GM18907 (cell line): ENCODE measurements at regions not wholly inside any gene's neighbourhood (a gene's known extent, or its start where the extent isn't known, plus 50 kb on each side); places are given as distances from the start of the nearest gene placed in this dataset.

Experiments used
- ATAC-seq: cut with Tn5 transposase; IDR thresholded peaks from one replicate; pipeline ENCODE4 v1.9.1; 2021; ENCODE audit warnings: mild to moderate bottlenecking, moderate library complexity; ENCODE audit not compliant: unreplicated experiment

DNA sequence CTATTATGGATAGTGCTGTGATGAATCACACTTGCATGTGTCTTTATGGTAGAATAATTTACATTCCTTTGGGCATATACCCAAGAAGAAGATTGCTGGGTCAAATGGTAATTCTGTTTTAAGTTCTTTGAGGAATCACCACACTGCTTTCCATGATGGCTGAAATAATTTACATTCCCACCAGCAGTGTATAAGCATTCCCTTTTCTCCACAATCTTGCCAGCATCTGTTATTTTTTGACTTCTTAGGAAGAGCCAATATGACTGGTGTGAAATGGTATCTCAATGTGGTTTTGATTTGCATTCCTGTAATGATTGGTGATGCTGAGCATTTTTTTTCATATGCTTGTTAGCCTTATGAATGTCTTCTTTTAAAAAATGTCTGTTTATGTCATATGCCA is 1120.2 kb downstream of the ARAP2 start:
- ATAC-seq, result no peak

GRCh38 chr4:35125995-35126712 is 1118.2 kb downstream of the ARAP2 start:
- no peak for ATAC-seq

DNA sequence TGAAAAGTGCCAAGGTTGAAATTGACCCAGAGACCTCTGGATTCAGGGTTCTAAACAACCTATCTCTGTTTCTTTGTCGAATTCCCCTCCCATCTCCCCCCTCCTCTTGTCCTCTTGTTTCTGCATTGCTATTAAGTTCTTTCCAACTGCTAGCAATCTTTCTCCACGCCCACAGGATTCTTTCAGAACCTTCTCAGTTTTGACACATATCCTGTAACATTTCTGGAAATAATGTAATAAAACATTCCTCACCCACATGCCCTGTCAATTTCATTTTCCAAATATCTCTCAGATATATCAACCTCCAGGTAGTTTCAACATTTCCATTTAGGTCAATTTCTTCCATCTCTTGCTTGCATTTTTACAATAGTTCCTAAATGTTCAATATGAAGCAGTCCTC is 1105.9 kb downstream of the ARAP2 start:
- ATAC-seq, result no peak

DNA sequence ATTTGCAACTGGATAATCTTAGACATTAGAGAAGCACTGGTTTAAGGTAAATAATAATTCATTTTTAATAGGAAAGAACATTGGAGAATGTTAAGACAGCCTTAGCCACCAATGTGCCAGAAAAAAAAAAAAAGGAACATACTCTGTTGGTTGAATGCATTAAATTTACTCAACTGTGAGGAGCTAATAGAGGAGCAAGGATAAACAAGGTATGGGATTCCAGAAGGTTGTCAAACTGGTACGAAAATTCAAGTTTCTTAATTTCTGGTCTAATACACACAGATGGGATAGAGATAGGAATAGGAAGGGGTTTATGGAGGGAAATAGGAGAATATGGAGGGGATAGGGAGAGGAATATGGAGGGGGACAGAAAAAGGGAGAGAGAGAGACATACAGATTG is 1096.6 kb downstream of the ARAP2 start:
- no peak for ATAC-seq

DNA sequence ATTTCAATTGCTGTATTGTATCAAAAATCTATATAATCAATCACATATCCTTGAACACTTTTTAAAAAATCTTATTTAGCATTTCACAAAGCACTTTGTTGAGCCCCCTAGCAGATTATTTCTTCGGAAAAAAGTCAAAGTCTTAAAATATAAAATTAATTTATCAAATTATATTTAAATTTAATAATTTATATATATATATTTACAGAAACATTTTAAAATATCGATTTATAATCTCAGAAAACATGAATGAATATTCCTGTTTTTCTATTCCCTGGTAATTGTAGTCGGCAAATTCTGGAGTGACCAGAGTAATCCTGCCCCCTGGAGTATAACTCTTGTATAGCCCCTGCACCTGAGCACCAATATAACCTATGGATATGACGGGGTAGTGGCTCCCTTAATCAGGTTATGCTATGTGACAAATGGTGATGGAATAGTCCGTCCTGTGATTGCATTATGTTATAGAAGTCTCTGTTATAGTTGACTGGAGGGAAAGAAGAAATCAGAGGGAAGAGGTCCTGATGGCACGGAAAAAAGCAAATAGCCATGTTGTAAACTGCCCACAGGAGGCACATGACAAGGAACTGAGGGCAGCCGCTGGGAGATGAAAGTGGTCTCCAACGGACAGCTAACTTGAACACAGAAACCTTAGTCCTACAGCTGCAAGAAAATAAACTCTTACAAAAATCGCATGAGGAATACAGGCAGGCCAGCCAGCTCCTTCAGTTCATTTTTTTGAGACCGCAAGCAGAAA is 1092.3 kb downstream of the ARAP2 start:
- no peak for ATAC-seq

DNA sequence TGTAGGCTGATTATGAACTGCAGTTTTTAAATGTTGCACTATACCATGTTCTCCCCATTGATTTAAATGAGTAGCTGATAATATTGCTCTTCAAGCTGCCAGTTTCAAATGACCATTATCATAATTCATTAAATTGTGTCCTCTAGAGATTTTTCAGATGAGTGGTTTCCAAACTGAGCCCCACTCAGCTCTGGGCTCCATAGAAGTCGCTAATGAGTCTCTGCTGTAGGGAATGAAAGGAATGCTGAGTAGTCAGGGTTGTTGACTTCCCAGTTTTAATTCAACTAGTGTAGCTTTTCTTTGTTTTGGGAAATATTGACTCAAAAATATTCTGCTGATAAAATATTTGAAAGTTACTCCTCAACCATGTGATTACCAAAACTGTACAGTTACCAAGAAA is 1081.1 kb downstream of the ARAP2 start:
- ATAC-seq, result no peak

DNA sequence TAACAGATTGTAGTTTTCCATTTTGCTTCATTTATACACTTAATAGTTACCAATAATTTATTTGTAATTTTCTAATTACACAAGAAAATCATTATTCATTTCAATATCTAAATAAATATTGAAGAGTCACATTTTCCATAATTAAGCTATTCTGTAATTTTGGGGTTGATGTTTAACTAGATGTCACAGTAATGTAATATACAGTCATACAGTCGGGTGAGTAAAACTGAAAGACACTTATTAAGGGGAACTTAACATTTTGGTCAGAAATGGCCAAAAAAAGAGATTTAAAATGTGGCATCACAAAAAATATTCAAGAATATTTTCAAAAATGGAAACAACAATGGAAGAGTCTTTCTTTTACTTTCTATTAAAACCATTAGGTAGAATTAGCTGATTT is 1080.3 kb downstream of the ARAP2 start:
- no peak for ATAC-seq

DNA sequence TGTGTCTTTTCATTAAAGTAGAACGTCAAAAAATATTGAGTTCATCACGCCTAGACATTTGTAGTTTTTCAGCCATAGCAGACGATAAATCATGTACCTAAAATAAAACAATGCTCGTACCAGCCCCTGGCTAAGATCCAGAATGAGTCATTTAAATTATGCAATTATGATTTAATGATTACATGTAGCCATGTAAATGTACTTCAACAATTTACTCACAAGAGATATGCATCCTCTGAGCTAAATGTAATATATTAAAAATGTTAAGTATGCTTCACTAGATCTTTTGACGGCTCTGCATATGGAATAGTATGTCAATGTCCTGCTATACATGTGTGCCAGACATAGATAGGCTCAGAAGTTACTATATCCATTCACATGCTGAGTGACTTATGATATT is 1077.8 kb downstream of the ARAP2 start:
- no peak for ATAC-seq

DNA sequence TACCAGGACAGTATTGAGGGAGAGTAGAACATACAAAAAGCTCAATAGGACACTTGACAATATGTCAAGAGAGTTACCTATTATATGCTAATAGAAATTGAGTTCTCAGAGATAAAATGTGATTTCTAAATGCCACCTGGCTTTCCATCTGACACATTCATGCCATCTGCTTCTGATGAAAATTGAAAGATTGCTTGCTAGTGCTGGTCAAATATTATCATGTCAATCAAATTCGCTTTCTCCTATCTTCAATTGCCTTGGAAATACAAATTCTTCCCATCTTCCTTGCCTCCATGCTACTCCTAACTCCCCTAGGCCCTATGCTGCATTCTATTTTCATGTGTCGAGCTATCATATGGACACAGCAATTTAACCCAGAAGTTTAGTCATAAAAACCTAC is 1076.9 kb downstream of the ARAP2 start:
- ATAC-seq, result no peak

DNA sequence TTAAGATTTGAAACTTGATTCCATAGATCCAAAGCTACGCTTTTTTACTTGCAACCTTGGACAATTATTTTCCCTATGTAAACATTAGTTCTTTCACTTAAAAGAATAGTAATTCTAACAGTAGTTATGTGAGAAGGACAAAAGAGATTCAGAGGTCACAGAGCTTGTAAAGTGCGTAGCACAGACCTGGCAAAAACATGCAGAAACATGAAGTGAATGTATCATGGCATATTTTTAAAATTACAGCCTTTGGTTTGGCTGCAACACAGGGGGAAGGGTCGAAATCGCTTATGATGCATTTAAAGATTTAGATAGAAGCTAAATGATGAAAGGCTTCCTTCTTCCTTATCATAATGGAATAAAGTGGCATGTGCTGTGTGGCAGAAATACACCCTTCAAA is 1068.8 kb downstream of the ARAP2 start:
- ATAC-seq, result no peak

DNA sequence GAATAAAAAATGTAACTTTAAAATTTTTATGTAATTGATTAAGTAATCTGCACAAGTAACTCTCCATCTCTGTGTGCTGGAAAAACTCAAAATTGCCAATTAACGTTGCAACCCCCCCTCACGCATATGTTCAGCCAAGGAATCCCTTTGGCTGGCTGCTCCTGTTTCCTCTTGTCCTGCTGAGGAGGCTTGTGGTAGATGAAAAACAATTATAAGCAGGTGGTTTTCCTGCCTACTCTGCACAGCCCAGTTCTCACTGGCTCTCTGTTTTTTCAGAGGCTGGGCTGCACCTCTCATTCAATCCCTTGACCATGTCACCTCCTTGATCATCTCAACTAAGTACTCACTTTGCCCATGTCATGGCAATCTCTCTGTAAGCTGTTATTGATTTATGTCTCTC is 1068.4 kb downstream of the ARAP2 start:
- ATAC-seq, result no peak

- ATAC-seq, result no peak
Observed at GRCh38 chr4:35182451-35182850, 1061.9 kb downstream of the ARAP2 start.

DNA sequence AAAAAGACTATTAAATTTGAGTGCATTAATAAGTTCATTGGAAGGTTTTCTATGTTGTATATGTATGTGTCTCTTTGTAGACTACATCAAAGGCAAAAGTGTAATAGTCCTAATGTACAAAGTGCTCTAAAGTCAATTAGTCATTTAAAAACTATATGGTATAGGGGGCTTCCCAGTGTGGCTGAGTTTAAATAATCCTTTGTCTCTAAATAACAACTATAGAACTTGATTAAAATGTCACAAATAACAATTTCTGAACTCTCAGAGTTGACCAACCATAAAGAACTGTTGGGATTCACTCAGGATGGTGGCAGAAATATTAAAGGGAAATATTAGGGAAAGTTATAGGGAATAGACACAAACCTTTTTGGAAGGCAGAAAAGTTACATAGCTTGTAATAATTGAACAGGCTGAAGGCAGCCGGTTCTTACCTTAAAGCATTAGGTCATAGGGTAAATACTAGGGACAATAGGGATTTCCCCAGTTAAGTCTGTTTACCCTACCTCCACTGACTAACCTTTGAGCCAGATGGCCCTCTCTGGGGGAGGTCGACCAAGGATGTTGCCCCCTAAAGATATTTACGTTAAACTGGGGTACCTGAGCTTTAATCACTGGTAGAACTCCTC is 1054.2 kb downstream of the ARAP2 start:
- no peak for ATAC-seq

GRCh38 chr4:35201403-35201802 is 1042.9 kb downstream of the ARAP2 start:
- no peak for ATAC-seq

DNA sequence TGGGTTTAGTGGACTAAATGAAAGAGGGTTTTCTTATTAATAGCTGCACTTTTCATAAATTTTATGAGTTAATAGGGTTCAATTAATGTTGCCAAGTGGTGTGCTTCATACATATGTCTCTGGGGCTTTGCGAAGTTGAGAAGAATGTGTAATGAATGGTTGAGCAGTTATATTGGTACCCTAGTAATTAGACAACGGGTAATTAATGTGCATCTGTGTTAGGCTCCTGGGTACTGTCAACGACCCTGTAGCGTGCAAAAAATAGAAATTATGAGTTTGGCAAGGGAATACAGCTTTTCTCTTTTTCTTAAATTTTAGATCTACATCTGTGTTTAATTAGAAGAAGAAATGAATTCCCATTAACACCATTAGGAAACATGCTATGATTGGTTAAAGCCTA is 1027.7 kb downstream of the ARAP2 start:
- no peak for ATAC-seq

DNA sequence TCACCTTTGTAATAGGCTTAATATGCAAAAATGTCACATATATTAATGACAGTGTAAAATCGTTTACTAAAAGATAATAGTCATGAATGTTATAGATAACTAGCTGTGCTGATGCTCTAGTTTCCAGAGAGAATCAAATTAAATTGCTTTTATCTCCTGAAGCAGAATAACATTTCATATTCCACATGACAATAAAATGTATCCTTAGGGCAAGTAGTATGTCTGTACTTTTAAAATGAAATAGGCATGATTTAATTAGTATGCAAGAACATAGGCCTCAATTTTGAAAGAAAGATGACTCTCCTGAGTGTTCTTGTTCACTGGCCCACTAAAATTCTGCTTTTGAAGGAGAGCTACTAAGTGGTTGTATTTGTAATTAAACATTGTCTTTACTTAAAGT is 1027.0 kb downstream of the ARAP2 start:
- ATAC-seq, result no peak

DNA sequence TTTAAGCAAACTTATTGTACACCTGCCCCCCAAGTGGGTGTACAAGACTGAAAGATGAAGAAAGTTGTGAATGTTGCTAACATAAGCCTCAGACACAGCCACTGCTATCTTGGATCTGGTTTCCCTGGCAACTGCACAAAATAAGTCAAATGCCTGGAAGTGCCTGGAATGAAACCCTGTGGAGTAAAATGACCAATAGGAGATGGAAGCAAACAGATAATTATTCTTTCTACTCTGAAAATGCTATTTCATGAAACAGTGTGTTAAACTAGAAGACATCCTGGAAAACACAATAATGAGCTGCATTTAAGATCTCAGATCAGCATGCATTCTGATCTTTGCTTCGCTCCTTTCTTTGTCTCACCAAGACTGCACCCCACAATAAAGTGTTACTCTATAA is 1016.0 kb downstream of the ARAP2 start:
- ATAC-seq, result no peak

GRCh38 chr4:35229021-35229420 is 1015.3 kb downstream of the ARAP2 start:
- ATAC-seq, result no peak

DNA sequence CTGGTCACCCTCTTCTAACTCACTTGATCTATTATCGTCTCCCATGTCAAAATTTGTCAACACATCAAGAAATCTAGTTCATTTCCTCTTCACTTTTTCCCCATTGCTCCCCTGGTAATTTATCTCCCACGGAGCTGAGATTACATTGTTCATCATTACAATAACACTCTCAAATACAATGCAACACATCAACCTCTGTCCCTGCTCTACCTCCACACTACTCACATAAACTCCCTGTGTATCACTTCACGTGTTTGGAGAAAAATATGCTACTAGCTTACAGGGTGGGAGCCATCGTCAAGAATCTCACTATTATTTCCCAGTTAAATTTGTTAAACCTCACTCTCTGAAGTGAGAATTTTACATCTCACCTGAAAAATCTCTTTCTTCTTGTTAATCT is 1006.4 kb downstream of the ARAP2 start:
- ATAC-seq, result no peak

GRCh38 chr4:35238793-35239192 is 1005.5 kb downstream of the ARAP2 start:
- ATAC-seq, result no peak

- ATAC-seq, result no peak
Observed at GRCh38 chr4:35246493-35246892, 997.8 kb downstream of the ARAP2 start.

GRCh38 chr4:35247047-35247446 is 997.3 kb downstream of the ARAP2 start:
- ATAC-seq, result no peak
